ENCODE measurements at regions not wholly inside any gene's neighbourhood (a gene's known extent, or its start where the extent isn't known, plus 50 kb on each side); places are given as distances from the start of the nearest gene placed in this dataset.

GRCh38 chr21:16775076-16775475, 737.8 kb upstream of the CXADR start:
- DNase-seq = no peak

- no peak for DNase-seq
These were observed 735.7 kb upstream of the CXADR start for GRCh38 chr21:16777041-16777720.

DNA sequence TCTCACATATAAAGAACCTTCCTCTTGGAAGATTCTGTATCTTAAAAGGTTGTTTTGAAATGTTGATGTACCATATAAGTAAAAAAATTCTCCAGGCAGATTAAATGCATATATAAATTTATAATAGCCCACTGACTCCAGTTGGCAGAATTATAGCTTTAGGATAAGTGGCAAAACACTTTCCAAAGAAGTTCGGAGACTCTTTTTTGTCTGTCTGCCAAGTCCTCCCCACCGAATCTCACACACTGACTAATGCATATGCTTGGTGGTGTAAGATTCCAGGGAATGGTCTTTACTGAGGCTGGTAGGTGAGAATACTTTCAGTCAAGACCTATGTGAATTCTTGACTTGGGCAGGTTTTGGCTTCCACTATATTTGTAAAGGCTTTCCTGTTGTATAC, 724.3 kb upstream of the CXADR start:
- no peak for DNase-seq

DNA sequence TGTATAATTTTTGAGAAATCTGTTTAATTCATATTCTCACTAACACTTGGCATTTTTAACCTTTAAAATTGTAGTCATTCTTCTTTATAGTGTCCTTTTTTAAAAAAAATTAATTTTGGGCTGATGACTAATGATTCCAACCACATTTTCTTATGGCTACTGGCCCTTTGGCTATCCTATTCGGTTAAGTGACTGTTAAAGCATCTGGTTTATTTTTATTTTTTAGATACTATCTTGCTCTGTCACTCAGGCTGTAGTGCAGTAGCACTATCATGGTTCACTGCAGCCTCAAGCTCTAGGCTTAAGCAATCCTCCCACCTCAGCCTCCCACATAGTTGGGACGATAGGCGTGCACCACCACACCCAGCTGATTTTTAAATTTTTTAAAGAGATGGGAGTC, 723.2 kb upstream of the CXADR start:
- DNase-seq = no peak

GRCh38 chr21:16792101-16792500, 720.7 kb upstream of the CXADR start:
- peak; percentile 20 for DNase-seq

DNA sequence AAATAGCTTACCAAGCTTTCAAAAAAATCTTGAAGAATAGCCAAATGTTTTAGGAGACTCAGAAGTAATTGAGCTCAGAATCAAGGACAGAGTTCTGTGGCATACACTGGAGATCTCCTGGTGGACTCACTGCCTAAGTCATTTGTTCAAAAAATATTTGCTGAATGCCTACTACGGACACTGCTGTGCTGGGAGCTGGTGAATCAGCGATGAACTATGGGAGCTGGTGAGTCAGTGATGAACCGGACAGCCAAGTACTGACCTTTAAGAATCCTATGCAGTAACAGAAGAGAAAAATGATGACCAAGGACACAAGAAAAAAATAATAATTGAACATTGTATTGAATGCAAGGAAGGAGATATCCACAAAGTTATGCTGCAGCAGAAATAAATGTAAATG, 717.9 kb upstream of the CXADR start:
- peak; percentile 93 for DNase-seq

DNA sequence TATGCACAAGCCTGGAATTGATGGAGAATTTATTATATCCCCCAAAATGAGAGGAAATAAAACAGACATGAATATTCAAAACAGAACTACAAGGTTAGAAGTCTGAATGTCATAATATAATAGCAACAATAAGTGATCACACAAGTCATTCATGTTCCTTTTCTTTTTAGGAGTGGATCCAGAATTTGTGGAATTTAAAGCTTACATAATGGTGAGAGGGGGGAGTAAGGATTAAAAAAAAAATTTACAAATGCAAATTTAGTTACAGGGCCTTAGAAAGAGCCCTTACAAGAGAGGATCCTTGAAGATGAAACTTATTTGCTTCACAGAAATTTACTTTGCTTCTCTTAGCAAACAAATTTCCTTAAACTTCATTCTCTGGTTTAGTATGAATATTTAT, 716.1 kb upstream of the CXADR start:
- no peak for DNase-seq

DNA sequence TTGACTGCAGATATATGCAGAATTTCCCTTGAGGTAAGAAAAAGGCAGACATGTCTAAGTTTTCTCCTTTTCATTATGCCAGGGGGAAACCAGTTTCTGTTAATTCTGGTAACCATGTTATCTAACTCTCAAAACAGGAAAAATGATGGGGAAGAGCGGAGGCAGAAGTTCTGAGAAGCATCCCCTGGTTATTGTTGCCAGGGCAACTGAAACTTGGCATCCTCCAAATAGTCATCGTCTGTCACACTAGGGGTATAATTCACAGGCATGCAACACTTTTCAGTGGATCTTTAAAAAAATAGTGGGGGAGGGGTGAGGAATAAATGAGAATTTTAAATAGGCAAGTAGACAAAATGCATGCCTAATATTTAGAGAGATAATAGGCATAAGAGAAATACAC, 715.3 kb upstream of the CXADR start:
- peak; percentile 41 for DNase-seq

GRCh38 chr21:16797966-16798365, 714.9 kb upstream of the CXADR start:
- DNase-seq = peak; percentile 28

GRCh38 chr21:16800536-16801275, 712.1 kb upstream of the CXADR start:
- no peak for DNase-seq

DNA sequence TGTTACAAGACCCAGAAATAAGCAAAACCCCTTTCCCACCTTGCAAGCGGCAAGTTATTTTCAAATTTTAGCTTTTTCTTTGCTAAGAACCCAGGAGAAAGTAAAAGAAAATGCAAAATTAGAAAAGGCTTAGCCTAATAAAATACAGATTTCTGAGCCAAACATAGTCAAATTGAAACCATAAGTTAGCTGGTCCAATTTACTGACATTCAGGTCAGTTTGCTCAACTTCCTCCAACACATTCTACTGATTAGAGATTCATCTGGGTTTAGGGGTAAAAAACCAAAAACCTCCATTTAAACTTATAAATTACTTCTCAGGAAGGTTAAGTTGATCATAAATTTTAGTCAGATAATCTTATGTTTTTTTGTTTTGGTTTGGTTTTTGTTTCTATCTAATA, 701.8 kb upstream of the CXADR start:
- no peak for DNase-seq

DNA sequence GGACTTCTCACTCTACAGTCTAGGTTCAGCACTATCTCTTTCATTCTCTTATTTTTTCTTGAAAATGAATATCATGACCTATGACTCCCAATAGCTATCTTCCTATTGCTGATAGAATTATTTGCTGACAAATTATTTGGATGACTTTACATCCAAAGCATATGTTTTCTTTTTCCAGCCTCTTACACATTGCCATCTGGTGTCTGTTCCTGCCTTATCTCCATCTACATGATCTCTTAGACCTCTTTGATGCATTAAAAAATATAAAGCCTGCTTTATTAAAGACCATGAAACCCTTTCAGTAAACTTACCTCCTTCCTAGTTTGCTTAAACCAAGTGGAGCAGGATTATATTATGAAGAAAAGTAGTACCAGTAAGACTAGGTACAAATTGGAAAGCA, 700.9 kb upstream of the CXADR start:
- no peak for DNase-seq

GRCh38 chr21:16815243-16815642, 697.6 kb upstream of the CXADR start:
- DNase-seq = no peak

- peak; percentile 69 for DNase-seq
These were observed 691.3 kb upstream of the CXADR start for GRCh38 chr21:16821588-16821987.

- no peak for DNase-seq
These were observed 683.3 kb upstream of the CXADR start for GRCh38 chr21:16829532-16829931.

- no peak for DNase-seq
These were observed 680.1 kb upstream of the CXADR start for GRCh38 chr21:16832791-16833190.

DNA sequence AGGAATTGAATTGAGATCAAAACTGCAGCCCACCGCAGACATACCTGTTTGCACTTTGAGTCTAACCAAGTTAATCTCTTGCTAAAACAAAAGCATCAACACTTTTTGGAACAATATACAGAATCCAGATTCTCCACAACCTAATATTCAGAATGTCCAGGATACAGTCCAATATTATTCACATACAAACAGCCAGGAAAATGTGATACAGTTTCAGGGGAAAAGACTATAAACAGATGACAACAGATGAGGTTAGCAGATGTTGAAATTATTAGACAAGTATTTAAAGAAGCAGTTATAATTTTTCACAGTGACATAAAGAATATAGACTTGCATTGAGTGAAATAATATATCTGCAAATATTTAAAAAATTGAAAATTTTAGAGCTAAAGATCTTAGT, 678.1 kb upstream of the CXADR start:
- DNase-seq = no peak

DNA sequence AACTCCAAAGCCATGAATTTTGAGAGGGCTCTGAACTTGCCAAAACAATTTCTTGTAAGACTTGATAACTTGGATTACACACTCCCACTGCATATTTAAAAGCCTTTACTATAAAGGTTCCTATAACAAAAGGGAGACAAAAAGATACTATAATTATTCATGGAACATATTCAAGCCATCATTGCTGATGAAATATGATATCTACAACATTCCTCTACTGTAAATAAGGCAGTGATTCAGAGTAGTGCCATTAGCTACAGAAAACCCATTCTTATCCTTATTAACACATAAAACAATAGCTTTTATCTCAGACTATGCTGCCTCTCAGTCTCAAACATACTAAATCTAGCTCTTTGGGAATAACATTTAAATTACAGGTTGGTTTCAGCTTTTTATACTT, 675.5 kb upstream of the CXADR start:
- peak; percentile 19 for DNase-seq

- no peak for DNase-seq
These were observed 675.1 kb upstream of the CXADR start for GRCh38 chr21:16837721-16838120.

GRCh38 chr21:16838331-16838730, 674.5 kb upstream of the CXADR start:
- DNase-seq = no peak

GRCh38 chr21:16840538-16840937, 672.3 kb upstream of the CXADR start:
- no peak for DNase-seq

GRCh38 chr21:16841975-16842695, 670.7 kb upstream of the CXADR start:
- DNase-seq = no peak

DNA sequence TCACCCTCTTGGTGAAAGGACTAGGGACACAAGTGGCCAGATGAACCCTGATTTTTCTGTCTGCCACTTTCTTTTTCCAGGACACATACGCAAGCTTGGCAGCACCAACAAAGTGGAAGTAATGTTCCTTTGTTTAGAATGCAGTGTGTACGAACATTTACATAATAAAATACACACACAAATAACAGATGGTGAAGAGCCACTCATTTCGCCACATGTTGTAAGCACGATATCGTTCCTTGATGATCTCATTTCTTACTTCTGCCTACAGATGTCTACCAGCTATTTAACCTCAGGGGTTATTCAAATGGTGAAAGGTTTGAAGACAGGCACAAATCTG, 670.2 kb upstream of the CXADR start:
- DNase-seq = no peak

- no peak for DNase-seq
These were observed 665.6 kb upstream of the CXADR start for GRCh38 chr21:16847211-16847610.
